Rectal smooth muscle tissue (tissue), 1 donor: ENCODE measurements at regions not wholly inside any gene's neighbourhood (a gene's known extent, or its start where the extent isn't known, plus 50 kb on each side); places are given as distances from the start of the nearest gene placed in this dataset.

Experiments
- H3K27ac ChIP-seq: one replicate; pipeline ENCODE4 v1.7.0; 2013; ENCODE audit warnings: low read depth, low read length, inconsistent platforms
- H3K27me3 ChIP-seq: one replicate; pipeline ENCODE4 v1.7.0; 2013; ENCODE audit warnings: low read length; ENCODE audit not compliant: control insufficient read depth, insufficient read depth
- H3K36me3 ChIP-seq: one replicate; pipeline ENCODE4 v1.7.0; 2013; ENCODE audit warnings: low read length; ENCODE audit not compliant: control insufficient read depth, insufficient read depth
- H3K4me1 ChIP-seq: one replicate; pipeline ENCODE4 v1.7.0; 2013; ENCODE audit warnings: low read length; ENCODE audit not compliant: control insufficient read depth, insufficient read depth
- H3K4me3 ChIP-seq: one replicate; pipeline ENCODE4 v1.7.0; 2013; ENCODE audit warnings: low read length
- H3K9ac ChIP-seq: one replicate; pipeline ENCODE4 v1.7.0; 2013; ENCODE audit warnings: low read length

GRCh38 chr9:14366076-14366475 lies 52.1 kb upstream of the NFIB start:
- Histone ChIP-seq H3K4me1 (peaks cover 14% of the 10 kb centered on the region), H3K9ac (no peak overlapping the region), H3K27ac (peak overlapping the region; percentile 53), H3K36me3 (no peaks in the 10 kb centered on the region), H3K4me3 (no peak overlapping the region), H3K27me3 (no peaks in the 10 kb centered on the region)

GRCh38 chr9:14365670-14366069 lies 51.7 kb upstream of the NFIB start:
- Histone ChIP-seq H3K9ac (no peak overlapping the region), H3K36me3 (no peaks in the 10 kb centered on the region), H3K4me1 (peaks cover 14% of the 10 kb centered on the region), H3K27me3 (no peaks in the 10 kb centered on the region), H3K27ac (peak overlapping the region; percentile 53), H3K4me3 (no peak overlapping the region)
